ENCODE measurements at regions not wholly inside any gene's neighbourhood (a gene's known extent, or its start where the extent isn't known, plus 50 kb on each side); places are given as distances from the start of the nearest gene placed in this dataset.

DNA sequence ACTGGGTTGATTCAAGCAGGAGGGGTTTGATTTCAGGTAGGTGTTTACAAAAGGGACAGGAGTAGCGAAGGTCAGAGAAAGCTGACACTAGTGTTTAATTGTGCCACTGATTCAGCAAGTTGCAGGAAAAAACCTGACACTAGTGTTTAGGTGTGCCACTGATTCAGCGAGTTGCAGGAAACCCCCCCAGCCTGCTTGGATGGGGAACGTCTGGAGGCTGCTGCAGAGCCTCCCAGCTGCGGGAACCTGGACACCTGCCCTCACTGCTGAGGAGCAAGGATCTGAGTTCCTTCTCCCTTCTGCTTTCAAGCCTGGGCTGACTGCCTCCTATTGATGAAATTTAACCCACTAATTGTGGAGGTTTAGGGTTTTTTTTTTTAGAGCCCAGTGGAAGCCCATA, 84.2 kb downstream of the AVPR1A start:
- TF ChIP-seq, protein P1, sequence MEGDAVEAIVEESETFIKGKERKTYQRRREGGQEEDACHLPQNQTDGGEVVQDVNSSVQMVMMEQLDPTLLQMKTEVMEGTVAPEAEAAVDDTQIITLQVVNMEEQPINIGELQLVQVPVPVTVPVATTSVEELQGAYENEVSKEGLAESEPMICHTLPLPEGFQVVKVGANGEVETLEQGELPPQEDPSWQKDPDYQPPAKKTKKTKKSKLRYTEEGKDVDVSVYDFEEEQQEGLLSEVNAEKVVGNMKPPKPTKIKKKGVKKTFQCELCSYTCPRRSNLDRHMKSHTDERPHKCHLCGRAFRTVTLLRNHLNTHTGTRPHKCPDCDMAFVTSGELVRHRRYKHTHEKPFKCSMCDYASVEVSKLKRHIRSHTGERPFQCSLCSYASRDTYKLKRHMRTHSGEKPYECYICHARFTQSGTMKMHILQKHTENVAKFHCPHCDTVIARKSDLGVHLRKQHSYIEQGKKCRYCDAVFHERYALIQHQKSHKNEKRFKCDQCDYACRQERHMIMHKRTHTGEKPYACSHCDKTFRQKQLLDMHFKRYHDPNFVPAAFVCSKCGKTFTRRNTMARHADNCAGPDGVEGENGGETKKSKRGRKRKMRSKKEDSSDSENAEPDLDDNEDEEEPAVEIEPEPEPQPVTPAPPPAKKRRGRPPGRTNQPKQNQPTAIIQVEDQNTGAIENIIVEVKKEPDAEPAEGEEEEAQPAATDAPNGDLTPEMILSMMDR (conservative IDR thresholded peaks at IDR 0.05; ENCODE audit: low read length), result no peak
- TF ChIP-seq EZH2phosphoT487 (IDR thresholded peaks at IDR 0.05; ENCODE audit: borderline replicate concordance), result no peak
